ENCODE measurements at regions not wholly inside any gene's neighbourhood (a gene's known extent, or its start where the extent isn't known, plus 50 kb on each side); places are given as distances from the start of the nearest gene placed in this dataset.

DNA sequence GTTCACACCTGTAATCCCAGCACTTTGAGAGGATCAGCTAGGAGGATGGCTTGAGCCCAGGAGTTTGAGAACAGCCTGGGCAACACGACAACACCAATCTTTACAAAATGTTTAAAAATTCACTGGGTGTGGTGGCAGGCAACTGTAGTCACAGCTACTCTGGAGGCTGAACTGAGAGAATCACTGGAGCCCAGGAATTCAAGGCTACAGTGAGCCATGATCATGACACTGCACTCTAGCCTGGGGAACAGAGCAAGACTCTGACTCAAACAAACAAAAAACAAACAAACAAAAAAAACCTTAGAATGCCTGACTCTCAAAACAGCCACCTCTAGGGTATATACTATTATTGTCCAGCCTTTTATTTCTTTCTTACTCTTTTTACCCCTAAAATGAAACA lies 56.5 kb upstream of the PAPSS2 start:
- Histone ChIP-seq H3K27me3 (ENCODE audit: control insufficient read depth in 2 of 2, insufficient read depth in 2 of 2, low read length in 2 of 2) (peaks cover 0 to 2% of the 10 kb centered on the region in 2 experiments), H2AFZ (ENCODE audit: low read depth, low read length) (no peak overlapping the region), H3K36me3 (ENCODE audit: control insufficient read depth in 2 of 2, extremely low read depth in 1 of 2, insufficient read depth in 2 of 2, low read length in 2 of 2) (no peaks in the 10 kb centered on the region), H3K9ac (replicated peaks; ENCODE audit: extremely low read depth, insufficient read depth, low read length) (no peak overlapping the region), H3K27ac (ENCODE audit: insufficient read depth, low read depth, low read length) (no peak overlapping the region), H3K4me1 (ENCODE audit: control insufficient read depth, extremely low read depth, insufficient read depth, low read length) (no peaks in the 10 kb centered on the region), H3K9me1 (replicated peaks; ENCODE audit: control insufficient read depth, extremely low read depth, insufficient read depth, low read length) (no peaks in the 10 kb centered on the region), H3K4me2 (ENCODE audit: insufficient read depth, low read length) (no peak overlapping the region), H3K9me3 (replicated peaks; ENCODE audit: control insufficient read depth, insufficient read depth, low read length) (no peaks in the 10 kb centered on the region), H3K4me3 (replicated peaks in 1 of 3; ENCODE audit: insufficient read depth in 1 of 3, low read depth in 1 of 3, low read length in 3 of 3) (no peak overlapping the region), H3K79me2 (ENCODE audit: control insufficient read depth, insufficient read depth, low read length) (no peaks in the 10 kb centered on the region), H4K20me1 (replicated peaks; ENCODE audit: control insufficient read depth, extremely low read depth, insufficient read depth, low read length) (no peaks in the 10 kb centered on the region)
- TF ChIP-seq, protein P1, sequence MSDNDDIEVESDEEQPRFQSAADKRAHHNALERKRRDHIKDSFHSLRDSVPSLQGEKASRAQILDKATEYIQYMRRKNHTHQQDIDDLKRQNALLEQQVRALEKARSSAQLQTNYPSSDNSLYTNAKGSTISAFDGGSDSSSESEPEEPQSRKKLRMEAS (IDR thresholded peaks at IDR 0.05; ENCODE audit: insufficient read depth, insufficient read length) = no peak
- TF ChIP-seq JUN (IDR thresholded peaks at IDR 0.05; ENCODE audit: borderline replicate concordance, insufficient read depth, insufficient read length, low read depth) (no peak), FOS (IDR thresholded peaks at IDR 0.05; ENCODE audit: borderline replicate concordance, insufficient read depth, low read length) (no peak), POLR2A (IDR thresholded peaks at IDR 0.05; ENCODE audit: low read depth, low read length) (no peak)
- no TSS peak for BruUV-seq (replicated peaks)
- CTCF ChIA-PET = no interaction called here
- FAIRE-seq (no peak), DNase-seq (ENCODE audit: low read depth, low spot score) (no peak)
- POLR2A ChIA-PET = no interaction called here
- dilution Hi-C loops (cut with MboI; ENCODE audit: extremely low pct_ligation_motif_present, low sequenced_read_pairs) (no loop called here), intact Hi-C loops (cut with micrococcal nuclease) (no loop called here)

DNA sequence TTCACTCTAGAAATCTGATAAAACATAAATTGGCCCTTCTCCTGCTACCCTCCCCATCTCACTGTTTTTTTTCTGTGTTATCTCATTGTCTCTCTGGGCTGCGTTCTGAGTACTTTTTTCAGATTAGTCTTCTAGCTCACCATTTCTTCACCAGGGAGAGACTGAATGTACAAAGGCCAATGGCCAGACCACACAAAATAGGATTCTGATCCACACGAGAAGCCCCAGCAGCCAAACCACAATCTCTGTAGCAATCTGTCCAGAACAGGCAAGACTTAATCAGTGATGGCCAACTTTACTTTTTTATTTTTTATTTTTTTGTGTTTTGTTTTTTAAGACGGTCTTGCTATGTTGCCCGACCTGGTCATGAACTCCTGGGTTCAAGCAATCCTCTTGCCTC lies 55.9 kb upstream of the PAPSS2 start:
- no peaks in the 10 kb centered on the region for H3K79me2 ChIP-seq (ENCODE audit: control insufficient read depth, insufficient read depth, low read length)
- TF ChIP-seq JUN (IDR thresholded peaks at IDR 0.05; ENCODE audit: borderline replicate concordance, insufficient read depth, insufficient read length, low read depth) = no peak
- TF ChIP-seq MYC (IDR thresholded peaks at IDR 0.05; ENCODE audit: low read depth, low read length) = no peak
- no peak for TF ChIP-seq EZH2 (IDR thresholded peaks at IDR 0.05; ENCODE audit: borderline replicate concordance, low read depth, low read length, severe bottlenecking)
- TF ChIP-seq FOS (IDR thresholded peaks at IDR 0.05; ENCODE audit: borderline replicate concordance, insufficient read depth, low read length) = no peak
- no peak overlapping the region for H3K4me2 ChIP-seq (ENCODE audit: insufficient read depth, low read length)
- H3K36me3 ChIP-seq (ENCODE audit: control insufficient read depth in 2 of 2, extremely low read depth in 1 of 2, insufficient read depth in 2 of 2, low read length in 2 of 2) = no peaks in the 10 kb centered on the region
- H2AFZ ChIP-seq (ENCODE audit: low read depth, low read length) = no peak overlapping the region
- H3K27ac ChIP-seq (ENCODE audit: insufficient read depth, low read depth, low read length) = no peak overlapping the region
- DNase-seq (ENCODE audit: low read depth, low spot score) = no peak
- no TSS peak for BruUV-seq (replicated peaks)
- intact Hi-C loops (cut with micrococcal nuclease) = no loop called here
- no peak overlapping the region for H3K4me3 ChIP-seq (replicated peaks in 1 of 3; ENCODE audit: insufficient read depth in 1 of 3, low read depth in 1 of 3, low read length in 3 of 3)
- CTCF ChIA-PET = no interaction called here
- POLR2A ChIA-PET = no interaction called here
- dilution Hi-C loops (cut with MboI; ENCODE audit: extremely low pct_ligation_motif_present, low sequenced_read_pairs) = no loop called here
- H4K20me1 ChIP-seq (replicated peaks; ENCODE audit: control insufficient read depth, extremely low read depth, insufficient read depth, low read length) = no peaks in the 10 kb centered on the region
- H3K9me1 ChIP-seq (replicated peaks; ENCODE audit: control insufficient read depth, extremely low read depth, insufficient read depth, low read length) = no peaks in the 10 kb centered on the region
- no peaks in the 10 kb centered on the region for H3K9me3 ChIP-seq (replicated peaks; ENCODE audit: control insufficient read depth, insufficient read depth, low read length)
- no peak overlapping the region for H3K9ac ChIP-seq (replicated peaks; ENCODE audit: extremely low read depth, insufficient read depth, low read length)
- no peak for FAIRE-seq
- no peaks in the 10 kb centered on the region for H3K4me1 ChIP-seq (ENCODE audit: control insufficient read depth, extremely low read depth, insufficient read depth, low read length)
- H3K27me3 ChIP-seq (ENCODE audit: control insufficient read depth in 2 of 2, insufficient read depth in 2 of 2, low read length in 2 of 2) = no peaks in the 10 kb centered on the region

Measured in endothelial cell of umbilical vein (primary cell).